HG03159 (cell line): ENCODE measurements at regions not wholly inside any gene's neighbourhood (a gene's known extent, or its start where the extent isn't known, plus 50 kb on each side); places are given as distances from the start of the nearest gene placed in this dataset.
A peak's percentile ranks its signal among the peaks of the same experiment; 100 is the strongest.

Experiments used
- ATAC-seq: cut with Tn5 transposase; IDR thresholded peaks from one replicate; pipeline ENCODE4 v1.9.1; 2021; ENCODE audit warnings: mild to moderate bottlenecking, moderate library complexity; ENCODE audit not compliant: unreplicated experiment

DNA sequence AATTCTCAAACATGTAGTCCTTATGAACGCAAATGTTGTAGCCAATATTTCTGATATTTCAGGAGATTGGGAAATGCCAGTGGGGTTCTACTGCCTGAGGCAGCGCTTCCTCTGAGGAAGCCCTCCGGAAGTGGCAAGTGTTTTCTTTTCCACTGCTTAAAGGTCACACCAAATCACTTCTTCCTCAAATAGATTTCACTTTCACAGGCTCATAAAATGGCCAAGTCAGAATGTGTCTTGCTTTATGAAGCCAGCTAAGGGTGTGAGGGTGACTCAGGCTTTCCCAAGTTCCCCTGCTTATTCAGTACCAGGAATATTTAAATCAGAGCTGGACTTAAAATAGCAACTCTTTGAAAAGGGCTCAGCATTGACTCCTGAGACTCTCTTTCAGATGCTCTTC lies 514.2 kb upstream of the DIPK2B start:
- ATAC-seq: no peak

DNA sequence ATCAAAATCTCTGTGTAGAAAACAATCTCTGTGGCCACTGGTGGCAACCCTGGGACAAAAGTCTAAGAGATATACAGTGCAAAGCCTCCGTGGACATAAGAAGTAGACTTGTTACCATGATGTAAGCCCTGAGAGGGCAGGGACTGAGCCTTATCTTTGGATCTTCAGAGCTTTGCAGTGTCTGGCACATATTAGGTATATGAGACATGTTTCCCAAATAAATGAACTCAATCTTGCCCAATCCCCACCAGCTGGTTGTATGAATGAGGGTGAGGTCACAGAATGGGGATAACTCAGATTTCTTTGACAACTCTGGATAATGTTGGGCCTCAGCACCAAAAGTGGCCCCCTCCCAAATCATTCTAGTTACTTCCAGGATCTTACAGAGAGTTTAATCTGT lies 511.4 kb upstream of the DIPK2B start:
- no peak for ATAC-seq

DNA sequence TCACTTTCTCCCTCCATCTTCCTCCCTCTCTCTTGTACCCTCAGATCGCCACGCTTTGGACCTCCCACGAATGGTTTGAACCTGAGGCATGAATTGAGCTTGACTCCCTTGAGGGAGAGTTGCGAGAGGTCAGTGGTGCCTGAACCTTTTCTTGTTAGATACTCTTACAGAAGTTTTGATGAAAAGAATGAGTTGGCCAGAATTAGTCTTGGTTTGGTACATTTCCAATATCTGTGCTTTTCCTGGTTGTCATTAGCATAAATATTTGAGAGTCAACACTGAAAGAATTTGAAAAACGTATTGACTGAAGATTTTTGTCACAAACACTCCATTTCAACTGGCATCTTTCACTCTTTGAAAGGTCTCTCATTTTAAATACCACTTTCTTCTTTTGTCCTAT lies 510.6 kb upstream of the DIPK2B start:
- ATAC-seq: no peak

DNA sequence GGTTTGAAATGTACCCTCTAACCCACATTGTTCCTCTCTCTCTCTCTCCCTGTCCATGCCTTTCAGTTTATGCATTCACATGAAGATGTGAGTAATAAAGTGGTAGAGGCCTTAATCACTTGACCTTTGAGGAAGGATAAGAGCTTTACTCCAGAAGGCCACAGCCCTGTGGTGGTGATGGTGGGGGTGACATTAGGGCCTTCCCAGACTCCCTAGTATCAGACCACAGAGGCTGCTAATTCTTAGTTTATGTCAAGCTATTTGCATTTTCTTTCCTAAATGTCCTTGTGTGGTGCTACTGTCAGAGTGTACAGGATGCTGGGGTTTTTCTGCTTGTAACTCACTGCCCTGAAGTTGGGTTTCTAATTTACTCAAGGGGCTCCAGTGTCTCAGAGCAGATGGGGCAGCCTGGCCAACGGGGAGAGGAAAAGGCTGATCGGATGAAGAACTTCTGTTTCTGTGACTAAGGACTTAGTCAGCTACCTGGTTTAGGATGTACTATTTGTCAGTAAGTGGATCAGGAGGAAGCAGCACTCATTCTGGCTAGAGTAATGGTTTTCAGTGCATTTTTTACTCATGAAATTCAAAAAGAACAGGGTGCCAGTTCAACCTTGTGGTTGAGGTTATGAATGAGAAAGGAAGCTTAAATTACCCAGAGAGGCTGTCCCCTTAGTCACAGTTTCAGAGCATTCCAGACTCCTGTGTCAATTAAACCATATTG lies 509.6 kb upstream of the DIPK2B start:
- ATAC-seq: peak; percentile 82

DNA sequence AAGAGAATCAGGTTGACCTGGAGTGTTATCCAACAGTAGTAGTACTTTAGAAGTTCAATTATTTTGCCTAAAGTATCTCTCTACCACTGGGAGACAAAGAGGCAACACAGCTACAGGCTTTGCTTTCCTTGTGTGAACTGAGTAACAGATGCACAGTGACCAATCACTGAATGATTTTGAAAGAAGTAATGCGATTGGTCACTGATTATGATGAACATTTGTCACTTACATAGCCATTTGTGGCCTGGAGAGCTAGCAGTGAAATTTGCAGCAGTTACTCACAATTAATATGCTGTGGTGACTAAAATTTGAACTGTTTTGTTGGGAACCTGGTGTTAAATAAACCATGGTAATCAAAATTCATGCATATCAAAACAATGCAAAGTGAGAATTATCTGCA lies 508.7 kb upstream of the DIPK2B start:
- ATAC-seq: no peak

DNA sequence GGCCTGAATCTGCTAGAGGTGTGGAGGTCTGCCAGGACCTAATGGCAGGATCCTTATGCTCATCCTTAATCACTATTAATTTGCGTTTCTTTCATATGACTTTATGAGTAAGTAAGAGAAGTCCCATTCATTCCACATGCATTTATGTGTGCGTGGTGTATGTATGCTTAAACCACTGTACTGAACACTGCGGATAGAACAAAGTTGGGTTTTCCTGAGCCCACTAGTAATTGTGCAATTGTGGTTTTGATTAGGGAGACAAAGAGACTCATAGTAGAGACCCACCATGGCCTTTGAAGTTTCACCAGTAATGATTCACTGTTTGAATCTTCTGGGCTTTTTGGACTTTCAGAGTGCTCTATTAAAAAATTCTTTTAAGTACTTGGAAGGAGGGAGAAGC lies 498.5 kb upstream of the DIPK2B start:
- ATAC-seq: no peak

DNA sequence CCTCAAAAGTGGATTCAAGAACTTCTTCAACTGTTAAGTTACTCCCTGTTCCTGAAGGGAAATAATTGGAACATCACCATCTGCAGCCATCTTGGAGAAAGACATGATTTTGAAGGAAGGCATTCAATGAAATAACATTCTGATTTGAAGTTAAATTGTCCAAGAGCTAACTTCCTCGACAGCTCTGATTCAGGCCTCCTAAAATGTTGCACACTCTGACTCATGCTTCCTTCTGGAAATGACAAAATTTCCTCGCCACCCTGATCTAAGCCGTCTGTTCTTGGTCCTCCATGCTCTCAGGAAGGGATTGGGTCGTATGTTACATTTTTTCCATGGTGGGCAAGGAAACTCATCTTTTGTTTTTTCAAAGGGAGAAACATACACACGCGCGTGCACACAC lies 496.9 kb upstream of the DIPK2B start:
- ATAC-seq: no peak

DNA sequence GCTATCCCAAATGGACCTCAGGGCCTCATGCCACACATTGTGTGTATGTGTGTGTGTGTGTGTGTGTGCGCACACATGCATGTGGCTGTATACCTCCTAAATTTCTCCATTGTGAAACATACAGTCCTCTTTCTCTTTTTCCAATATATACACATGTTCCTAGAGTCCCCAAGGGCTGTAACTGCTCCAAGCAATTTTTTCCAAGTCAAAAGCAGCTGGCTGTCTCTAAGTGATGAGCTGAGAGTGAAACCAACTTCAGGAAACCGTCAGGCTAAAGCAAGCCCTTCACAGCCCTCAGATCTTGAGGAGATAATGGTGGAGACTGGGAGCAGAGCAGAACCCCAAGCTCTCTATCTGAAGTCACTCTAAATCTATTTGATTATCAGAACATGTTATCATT lies 496.1 kb upstream of the DIPK2B start:
- ATAC-seq: no peak

DNA sequence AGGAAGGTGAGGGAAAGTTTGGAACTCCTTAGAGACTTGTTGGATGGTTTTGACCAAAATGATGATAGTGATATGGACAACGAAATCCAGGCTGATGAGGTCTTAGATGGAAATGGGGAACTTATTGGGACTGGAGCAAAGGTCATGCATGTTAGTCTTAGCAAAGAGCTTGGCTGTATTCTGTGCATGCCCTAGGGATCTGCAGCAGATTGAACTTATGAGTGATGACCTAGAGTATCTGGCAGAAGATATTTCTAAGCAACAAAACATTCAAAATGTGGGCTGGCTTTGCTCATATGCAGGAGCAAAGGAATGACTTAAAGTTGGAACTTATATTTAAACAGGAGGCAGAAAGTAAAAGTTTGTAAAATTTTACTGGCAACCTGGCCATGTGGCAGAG lies 489.3 kb upstream of the DIPK2B start:
- no peak for ATAC-seq

DNA sequence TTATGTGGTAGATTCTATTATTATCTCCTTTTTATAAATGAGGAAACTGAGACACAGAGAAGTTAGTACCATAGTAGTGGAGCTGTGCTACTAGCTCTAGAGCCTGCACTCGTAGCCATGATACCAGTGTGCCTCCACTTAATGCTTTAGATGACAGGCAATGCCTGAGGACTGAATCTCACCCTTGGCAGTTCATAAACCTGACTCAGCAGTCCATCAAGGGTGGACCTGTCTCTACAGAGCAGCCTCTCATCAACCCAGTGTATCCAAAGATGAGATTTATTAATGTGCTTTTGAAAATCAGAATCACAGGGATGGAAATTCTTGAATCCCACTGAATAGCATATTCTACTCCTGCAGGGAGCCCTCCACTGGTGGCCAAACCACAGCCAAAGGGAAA lies 483.2 kb upstream of the DIPK2B start:
- no peak for ATAC-seq

DNA sequence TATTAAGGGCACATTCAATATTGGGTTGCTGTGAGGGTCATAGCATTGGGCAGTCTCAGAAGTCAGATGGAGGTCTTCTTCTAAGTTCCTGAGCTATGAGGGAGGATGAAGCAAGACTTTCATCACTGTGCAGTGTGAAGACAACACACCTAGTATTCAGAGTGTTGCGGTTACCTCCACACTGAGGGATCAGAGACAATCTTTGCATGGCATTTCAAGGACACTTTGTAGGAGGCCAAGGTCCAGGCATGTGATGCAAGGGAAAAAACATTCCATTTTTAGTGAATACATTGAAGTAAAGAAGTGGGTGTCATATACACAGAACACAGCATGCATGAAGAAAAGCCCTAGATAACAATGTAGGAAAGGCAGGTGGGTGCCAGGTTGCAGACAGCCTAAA lies 481.2 kb upstream of the DIPK2B start:
- no peak for ATAC-seq

DNA sequence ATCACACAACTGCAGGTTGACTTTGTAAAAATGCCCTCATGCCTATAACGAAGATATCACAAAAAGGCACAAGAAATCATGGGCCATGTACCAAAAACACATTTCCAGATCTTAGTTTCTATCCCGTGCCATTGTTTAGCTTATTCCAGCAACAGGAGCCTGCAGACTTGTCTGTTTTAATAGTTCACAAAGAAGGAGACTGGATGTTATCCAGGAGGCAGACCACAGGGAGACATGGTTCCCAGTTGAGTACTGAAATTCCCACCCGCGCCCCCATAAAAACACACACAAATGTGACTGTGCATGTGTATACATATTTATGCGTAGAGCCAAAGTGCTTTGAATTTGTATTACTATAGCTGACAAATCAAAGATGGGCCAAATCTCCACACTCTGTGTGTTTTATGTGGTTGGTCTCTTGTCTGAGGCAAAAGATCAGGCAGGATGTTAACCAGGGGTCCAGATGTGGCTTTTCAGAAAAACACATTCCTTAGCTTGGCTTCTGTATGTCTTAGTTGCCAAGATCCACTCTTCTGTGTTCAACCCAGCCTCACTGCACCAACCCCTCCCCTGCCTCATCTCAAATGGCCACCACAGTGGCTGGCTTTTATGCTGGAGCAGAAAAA lies 469.2 kb upstream of the DIPK2B start:
- no peak for ATAC-seq

DNA sequence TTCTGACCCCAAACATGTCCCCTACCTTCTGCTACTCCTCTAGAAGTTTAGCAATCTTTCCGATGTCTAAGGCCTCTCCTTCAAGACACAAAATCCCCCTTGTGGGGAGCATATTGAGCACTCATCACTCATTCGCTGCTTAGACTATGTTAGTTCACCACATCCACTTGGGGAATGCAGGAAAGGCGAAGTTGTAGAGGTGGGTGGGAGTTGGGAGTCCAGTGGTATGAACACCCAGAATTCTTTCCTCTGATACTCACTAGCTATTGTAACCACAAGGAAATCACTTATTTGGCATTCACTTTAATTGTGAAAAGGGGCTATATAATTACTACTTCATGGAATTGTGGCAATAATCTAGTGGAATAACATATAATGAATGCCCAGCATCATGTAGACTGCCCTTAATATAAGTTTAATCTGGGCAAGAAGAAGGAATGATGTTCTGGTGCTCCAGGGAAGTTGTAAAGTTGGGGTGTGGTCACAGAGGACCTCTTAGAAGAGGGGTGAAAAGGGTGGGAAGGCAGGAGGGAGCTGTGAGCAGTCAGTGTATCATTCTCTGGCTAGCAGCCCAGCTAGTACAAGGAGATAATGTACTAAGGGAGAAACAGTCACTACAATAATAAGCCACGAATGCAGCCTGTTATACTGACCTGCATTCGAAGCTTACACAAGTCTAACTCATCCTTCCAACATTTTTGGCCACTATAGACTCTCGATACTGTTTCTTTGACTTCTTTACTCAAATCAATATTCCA lies 468.2 kb upstream of the DIPK2B start:
- no peak for ATAC-seq

DNA sequence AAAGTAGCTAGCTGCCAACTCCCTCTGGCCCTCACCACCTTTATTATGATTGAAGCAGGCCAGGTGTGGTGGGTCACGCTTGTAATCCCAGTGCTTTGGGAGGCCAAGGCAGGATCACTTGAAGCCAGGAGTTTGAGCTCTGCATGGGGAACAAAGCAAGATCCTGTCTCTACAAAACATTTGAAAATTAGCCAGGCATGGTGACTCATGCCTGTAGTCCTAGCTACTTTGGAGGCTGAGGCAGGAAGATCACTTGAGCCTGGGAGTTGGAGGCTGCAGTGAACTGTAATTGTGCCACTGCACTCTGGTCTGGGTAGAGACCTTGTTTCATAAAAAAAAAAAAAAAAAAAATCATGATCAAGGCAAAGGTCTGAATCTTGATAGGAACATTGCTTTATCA lies 467.0 kb upstream of the DIPK2B start:
- no peak for ATAC-seq

DNA sequence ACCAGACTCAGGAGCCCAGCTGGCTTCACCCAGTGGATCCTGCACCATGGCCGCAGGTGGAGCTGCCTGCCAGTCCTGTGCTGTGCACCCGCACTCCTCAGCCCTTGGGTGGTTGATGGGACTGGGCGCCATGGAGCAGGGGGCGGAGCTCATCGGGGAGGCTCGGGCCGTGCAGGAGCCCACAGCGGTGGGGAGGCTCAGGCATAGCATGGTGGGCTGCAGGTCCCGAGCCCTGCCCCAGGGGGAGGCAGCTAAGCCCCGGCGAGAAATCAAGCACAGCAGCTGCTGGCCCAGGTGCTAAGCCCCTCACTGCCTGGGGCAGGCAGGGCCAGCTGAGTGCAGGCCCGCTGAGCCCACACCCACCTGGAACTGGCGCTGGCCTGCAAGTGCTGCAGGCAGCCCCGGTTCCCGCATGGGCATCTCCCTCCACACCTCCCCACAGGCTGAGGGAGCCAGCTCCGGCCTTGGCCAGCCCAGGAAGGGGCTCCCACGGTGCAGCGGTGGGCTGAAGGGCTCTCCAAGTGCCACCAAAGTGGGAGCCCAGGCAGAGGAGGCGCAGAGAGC lies 464.1 kb upstream of the DIPK2B start:
- ATAC-seq: no peak

DNA sequence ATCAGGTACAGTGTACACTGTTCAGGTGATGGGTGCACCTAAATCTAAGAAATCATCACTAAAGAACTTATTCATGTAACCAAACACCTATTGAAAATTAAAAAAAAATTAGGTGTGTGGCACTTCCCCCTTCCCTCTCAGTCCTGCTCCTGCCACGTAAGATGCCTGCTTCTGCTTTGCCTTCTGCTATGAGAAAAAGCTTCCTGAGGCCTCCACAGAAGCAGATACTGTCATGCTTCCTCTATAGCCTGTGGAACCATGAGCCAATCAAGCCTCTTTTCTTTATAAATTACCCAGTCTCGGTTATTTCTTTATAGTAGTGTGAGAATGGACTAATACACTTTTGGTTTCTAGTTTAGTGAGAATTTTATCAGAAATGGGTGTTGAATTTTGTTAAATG lies 459.8 kb upstream of the DIPK2B start:
- ATAC-seq: no peak

DNA sequence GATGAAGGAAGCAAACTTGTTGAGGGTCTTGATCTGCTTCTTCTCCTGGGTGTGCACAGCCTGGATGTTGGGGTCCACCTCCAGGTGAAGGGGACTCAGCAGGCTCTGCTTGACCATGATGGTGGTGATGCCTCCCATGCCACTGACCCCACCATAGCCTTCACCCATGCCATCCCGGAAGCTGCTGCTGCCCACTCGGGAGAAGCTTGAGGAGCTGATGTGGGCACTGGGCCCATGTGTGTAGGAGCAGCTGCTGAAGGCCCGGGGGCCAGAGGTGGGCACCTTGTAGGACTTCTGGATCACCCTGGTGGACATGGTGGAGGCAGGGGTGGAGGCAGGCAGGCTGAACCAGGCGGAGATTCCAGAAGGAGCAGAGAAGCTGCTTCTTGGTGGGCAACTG lies 432.7 kb upstream of the DIPK2B start:
- ATAC-seq: no peak

DNA sequence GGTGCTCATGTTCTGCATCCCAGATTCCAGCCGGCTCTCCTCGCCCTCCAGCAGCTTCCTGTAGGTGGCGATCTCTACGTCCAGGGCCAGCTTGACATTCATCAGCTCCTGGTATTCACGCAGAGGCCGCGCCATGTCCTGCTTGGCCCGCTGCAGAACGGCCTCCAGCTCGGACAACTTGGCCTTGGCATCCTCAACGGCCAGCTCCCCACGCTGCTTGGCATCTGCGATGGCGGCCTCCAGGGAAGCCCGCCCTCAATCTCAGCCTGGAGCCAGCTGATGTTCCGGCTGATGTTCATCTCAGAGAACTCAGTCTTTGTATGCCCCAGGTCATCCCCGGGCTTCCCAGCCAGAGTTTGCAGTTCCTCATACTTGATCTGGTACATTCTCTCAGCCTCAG lies 431.8 kb upstream of the DIPK2B start:
- ATAC-seq: no peak

DNA sequence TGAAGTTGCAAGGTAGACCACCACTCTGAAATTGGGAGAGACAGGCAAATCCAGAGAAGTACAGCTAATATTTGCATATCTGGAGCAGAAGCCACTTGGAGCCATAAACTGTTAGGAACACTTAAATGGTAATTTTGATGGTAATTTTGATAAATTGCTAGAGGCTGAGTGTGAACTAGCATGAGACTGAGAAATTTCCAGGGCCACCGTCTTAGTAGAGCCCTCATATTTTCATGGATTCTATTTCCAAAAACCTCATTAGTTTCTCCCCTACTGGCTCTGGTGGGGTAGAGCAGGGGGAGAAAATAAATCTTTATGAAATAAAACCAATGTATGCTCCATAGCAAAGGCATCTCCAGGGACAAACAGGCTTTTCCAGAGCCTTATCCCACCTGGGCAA lies 429.4 kb upstream of the DIPK2B start:
- no peak for ATAC-seq

DNA sequence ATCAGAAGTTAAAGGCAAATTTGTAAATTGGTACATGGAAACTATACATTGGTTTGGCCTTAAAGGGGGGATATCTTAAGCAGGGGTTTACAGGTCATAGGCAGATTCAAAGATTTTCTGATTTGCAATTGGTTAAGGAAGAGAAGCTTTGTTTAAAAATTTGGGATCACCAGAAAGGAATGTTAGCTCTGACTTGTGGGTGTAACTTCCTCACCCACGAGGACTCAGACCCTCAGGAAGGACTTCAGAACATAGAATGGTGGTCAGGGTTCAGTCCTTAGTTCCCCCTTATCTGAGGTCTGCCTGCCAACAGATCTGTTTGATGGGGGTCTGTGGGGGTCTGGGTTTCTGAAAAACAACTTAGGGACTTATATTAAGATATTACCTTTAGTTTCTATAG lies 427.4 kb upstream of the DIPK2B start:
- no peak for ATAC-seq

DNA sequence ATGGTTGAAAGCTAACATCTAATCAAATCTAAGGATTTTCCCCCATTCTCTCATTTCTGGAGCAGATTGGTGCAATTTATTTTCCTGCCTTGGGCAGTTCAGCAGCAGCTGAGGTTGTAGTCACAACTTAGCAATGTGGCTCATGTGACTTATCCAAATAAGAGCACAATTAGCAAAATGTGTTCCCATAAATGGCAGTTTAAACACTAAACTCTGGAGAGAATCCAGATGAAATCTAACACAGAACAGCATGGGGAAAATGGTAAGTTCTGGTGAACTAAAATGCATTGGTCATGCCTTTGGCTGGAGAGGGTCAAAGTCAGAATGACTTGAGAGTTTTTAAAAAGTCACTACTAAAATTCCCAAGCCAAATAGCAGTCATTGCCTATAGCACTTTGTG lies 422.6 kb upstream of the DIPK2B start:
- no peak for ATAC-seq

DNA sequence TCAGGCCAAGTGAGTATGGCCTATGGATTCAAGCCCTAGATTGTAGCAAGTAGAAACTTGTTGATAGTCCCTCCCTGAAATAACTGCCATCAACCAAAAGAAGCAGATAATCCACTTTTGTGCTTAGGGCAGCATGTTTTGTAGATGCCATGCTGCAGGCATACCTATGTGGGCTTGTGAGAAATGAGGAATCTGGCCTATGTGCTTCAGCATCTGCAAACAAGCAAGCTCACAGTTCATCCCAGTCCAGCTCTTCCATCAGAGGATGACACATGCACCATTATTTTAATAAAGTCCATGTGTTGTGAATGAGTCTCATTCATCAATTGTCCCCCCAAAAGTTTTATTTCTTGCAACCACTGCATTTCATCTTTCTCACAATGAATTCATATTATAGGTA lies 421.9 kb upstream of the DIPK2B start:
- ATAC-seq: no peak
